Esophagus muscularis mucosa (tissue), 4 donors: ENCODE measurements at regions not wholly inside any gene's neighbourhood (a gene's known extent, or its start where the extent isn't known, plus 50 kb on each side); places are given as distances from the start of the nearest gene placed in this dataset.
"Not testable (repeated sequence)": the region's sequence is repeated elsewhere in the genome, so short reads cannot be mapped to it uniquely, and the experiment has no call there.

Experiments used
- DNase-seq: peaks from one replicate; pipeline ENCODE4 v3.0.0-alpha.2; 2017; ENCODE audit errors: extremely low spot score
- H3K27ac ChIP-seq, 4 donors: fragments of 200-600 bp; sonication (generic); replicated peaks in 1 of 4; 1 replicate in 3 of 4; 2 replicates in 1 of 4; pipeline ENCODE4 v1.5.1; 2016 to 2019; ENCODE audit warnings: mild to moderate bottlenecking in 1 of 4
- H3K27me3 ChIP-seq, 4 donors: fragments of 200-600 bp; sonication (generic); one replicate each; pipeline versions ENCODE4 v1.5.1 to v1.6.0; 2016 to 2019
- H3K36me3 ChIP-seq, 4 donors: fragments of 200-600 bp; sonication (generic); one replicate each; pipeline ENCODE4 v1.5.1; 2016 to 2019
- H3K4me1 ChIP-seq, 4 donors: fragments of 200-600 bp; sonication (generic); one replicate each; pipeline ENCODE4 v1.5.1; 2016 to 2019
- H3K4me3 ChIP-seq, 4 donors: fragments of 200-600 bp; sonication (generic); 1 replicate in 2 of 4; 2 replicates in 2 of 4; pipeline ENCODE4 v1.5.1; 2016 to 2019; ENCODE audit warnings: mild to moderate bottlenecking in 4 of 4, moderate library complexity in 1 of 4
- H3K9me3 ChIP-seq, 4 donors: fragments of 200-600 bp; sonication (generic); 1 replicate in 3 of 4; 2 replicates in 1 of 4; pipeline ENCODE4 v1.5.1; 2016 to 2019
- EP300 ChIP-seq: sonication (generic); formaldehyde crosslinking; IDR thresholded peaks from one replicate; pipeline ENCODE4 v1.6.1; 2017; ENCODE audit warnings: antibody characterized with exemption
- POLR2A ChIP-seq: fragments of 450-650 bp; IDR thresholded peaks from one replicate; pipeline ENCODE4 v1.6.1; 2017; ENCODE audit warnings: antibody characterized with exemption, moderate library complexity, mild to moderate bottlenecking, low read depth
- POLR2AphosphoS5 ChIP-seq, 2 donors: sonication (generic); formaldehyde crosslinking; IDR thresholded peaks; one replicate each; pipeline ENCODE4 v1.6.1; 2017; ENCODE audit warnings: antibody characterized with exemption in 2 of 2
- WGBS: methylation state at CpG from one replicate; pipeline ENCODE4 v1.1.5; 2018; 5-methylcytosine and 5-hydroxymethylcytosine counted together
- intact Hi-C: fragments of 100-400 bp; cut with DNase I; formaldehyde crosslinking; loops from one replicate; pipeline ENCODE4 v1.15.1; 2023
- TF ChIP-seq, protein P1 (sequence below), 3 experiments: fragments of 200-600 bp in 2 of 3; fragments of 450-650 bp in 1 of 3; sonication (generic) in 2 of 3; IDR thresholded peaks; one replicate each; pipeline ENCODE4 v1.5.1; 2017 to 2019; ENCODE audit warnings: antibody characterized with exemption in 3 of 3, mild to moderate bottlenecking in 2 of 3, moderate library complexity in 1 of 3

DNA sequence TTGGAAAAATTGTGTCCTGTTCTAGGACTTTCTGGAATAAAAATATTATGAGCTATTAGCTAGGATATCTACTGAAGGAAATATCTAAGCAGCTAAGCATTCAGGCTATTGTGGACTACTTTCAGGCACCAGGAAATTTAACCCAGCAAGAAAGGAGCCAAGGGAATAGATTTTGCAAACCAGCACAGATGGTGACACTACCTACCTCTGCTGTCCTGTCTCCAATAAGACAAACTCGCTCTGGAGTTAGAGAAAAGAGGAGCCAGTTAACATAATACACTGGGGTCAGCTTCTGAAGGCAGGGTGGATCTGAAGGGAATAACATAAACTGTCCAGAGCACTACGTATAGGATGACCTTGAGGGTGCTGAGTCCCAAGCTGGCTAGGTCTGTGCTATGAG, 223.7 kb upstream of the PRSS58 start:
- TF ChIP-seq EP300 (no peak), POLR2AphosphoS5 (IDR thresholded peaks at IDR 0.05) (no peak), POLR2A (no peak)
- TF ChIP-seq, protein P1, sequence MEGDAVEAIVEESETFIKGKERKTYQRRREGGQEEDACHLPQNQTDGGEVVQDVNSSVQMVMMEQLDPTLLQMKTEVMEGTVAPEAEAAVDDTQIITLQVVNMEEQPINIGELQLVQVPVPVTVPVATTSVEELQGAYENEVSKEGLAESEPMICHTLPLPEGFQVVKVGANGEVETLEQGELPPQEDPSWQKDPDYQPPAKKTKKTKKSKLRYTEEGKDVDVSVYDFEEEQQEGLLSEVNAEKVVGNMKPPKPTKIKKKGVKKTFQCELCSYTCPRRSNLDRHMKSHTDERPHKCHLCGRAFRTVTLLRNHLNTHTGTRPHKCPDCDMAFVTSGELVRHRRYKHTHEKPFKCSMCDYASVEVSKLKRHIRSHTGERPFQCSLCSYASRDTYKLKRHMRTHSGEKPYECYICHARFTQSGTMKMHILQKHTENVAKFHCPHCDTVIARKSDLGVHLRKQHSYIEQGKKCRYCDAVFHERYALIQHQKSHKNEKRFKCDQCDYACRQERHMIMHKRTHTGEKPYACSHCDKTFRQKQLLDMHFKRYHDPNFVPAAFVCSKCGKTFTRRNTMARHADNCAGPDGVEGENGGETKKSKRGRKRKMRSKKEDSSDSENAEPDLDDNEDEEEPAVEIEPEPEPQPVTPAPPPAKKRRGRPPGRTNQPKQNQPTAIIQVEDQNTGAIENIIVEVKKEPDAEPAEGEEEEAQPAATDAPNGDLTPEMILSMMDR (IDR thresholded peaks at IDR 0.05): no peak
- 53% methylated on average over 2 of the region's 2 CpGs for whole genome bisulfite sequencing
- DNase-seq: no peak
- Histone ChIP-seq H3K27me3 (peaks cover 0 to 7% (median 0%) of the 10 kb centered on the region in 4 donors), H3K36me3 (no peaks in the 10 kb centered on the region), H3K9me3 (no peaks in the 10 kb centered on the region), H3K4me1 (peaks cover 0 to 11% (median 9%) of the 10 kb centered on the region in 4 donors), H3K27ac (no peak overlapping the region), H3K4me3 (no peak overlapping the region)
- intact Hi-C loops: no loop called here

DNA sequence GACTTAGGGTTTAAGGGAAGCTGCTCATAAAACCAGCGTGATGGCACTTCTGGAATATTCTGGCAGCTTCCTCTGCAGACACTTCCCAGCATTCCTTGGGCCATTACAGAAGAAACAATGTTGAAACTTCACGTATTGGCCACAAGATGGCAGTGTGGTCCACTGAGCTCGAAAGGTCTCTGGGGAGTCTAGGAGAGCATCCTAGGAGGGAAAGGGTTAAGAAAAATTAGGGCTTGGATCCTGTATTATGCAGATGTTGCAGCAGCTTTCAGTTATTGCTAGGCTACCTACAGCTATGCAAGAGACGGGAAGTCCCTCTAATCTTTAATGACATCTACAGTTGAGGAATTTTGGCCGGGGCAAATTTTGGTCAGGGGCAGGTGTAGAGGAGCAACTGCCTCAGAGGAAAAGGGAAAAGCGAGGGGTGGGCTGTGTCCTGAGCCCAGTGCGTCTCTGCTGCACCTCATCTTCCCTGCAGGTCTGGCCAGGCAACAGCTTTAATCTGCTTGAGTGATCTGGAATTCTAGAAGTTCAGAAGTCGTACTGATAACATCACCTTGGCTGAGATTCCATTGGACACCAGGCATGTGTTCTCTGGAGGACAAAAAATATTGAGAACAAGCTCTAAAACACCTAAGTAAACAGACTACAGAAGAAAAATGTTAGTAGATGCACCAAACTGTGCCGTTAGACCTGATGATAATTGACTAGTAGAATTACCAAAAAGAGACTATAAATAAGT, 220.8 kb upstream of the PRSS58 start:
- Histone ChIP-seq H3K36me3 (no peaks in the 10 kb centered on the region), H3K9me3 (no peaks in the 10 kb centered on the region), H3K27me3 (peaks cover 0 to 7% (median 0%) of the 10 kb centered on the region in 4 donors), H3K27ac (no peak overlapping the region), H3K4me3 (no peak overlapping the region), H3K4me1 (peaks cover 0 to 11% (median 9%) of the 10 kb centered on the region in 4 donors)
- WGBS: 35% methylated on average over 9 of the region's 9 CpGs
- DNase-seq: no peak
- TF ChIP-seq POLR2AphosphoS5 (IDR thresholded peaks at IDR 0.05): peak in 1 of 2 donors; percentile 50
- TF ChIP-seq EP300: no peak
- TF ChIP-seq, protein P1 (IDR thresholded peaks at IDR 0.05): peak in 2 of 3 experiments; percentile 37 to 49
- no peak for TF ChIP-seq POLR2A
- intact Hi-C loops: no loop called here

DNA sequence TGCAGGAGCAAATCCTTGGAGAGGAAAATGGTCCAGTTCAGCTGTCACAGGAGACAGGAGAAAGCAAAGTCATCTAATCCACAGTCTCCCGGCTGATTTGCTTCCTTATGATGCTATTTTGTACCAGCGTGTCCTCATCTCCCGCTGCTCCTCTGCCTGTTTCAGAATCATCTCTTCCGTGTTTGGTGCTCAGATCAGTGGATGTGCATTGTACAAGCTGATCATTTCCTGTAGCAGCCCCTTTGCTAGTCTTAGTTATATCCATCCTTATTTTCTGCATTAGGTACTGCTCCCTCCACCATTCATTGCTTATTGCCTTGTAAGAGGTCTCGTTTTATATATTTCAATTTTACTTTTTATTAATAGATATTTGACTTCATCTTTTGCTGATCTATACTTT, 219.9 kb upstream of the PRSS58 start:
- H3K9me3 ChIP-seq, H3K27ac ChIP-seq, H3K4me3 ChIP-seq, H3K36me3 ChIP-seq, H3K4me1 ChIP-seq, intact Hi-C loops, DNase-seq, H3K27me3 ChIP-seq: not testable (repeated sequence)
- WGBS: 72% methylated on average over 5 of the region's 5 CpGs

DNA sequence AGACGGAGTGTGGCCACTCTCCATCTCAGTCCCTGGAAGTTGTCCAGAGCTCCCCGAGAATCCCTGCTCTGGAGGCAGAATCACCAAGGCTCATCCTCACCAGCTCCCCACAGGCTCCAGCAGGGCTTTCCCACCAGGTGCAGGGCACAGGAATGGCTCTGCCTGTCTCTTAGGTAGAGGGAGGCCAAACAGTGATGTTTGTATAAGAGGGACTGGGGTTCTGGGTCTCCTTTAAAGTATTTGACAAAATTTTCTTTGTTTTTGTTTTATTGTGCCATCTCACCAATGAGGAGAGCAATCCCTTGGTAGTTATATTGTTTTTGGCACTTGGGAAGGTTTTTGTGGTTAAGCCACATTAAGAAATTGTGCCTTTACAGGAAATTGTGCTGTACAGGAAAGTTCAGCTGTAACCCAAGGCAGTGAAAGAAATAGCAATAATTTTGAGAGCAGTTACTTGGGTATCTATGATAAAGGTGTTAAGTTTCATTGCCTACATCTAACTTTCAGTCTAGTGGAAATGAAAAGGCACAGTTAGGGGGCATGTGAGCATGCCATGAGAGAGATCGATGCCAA, 219.3 kb upstream of the PRSS58 start:
- no peak overlapping the region for H3K27ac ChIP-seq
- 70% methylated on average over 3 of the region's 3 CpGs for WGBS

DNA sequence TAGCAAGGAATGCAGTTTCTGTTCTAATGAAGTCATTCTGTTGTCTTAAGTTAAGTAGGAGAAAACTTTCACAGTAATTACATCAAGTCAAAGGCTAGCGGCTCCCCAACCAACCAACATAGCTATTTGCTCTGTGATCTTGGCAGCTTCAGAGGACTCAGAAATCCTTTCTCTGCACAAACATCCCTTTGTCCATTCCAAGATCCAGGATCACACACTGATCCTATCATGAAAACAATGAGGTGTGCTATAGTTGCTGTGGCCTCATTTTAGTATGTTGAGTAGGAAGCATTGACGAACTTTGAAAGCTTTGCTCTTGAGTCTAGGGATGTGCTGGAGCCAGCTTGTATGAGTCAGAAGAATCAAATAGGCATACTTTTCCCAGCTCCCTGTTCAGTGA, 218.2 kb upstream of the PRSS58 start:
- TF ChIP-seq POLR2AphosphoS5 (IDR thresholded peaks at IDR 0.05) (no peak), EP300 (no peak)
- TF ChIP-seq, protein P1 (IDR thresholded peaks at IDR 0.05): no peak
- intact Hi-C loops: no loop called here
- Histone ChIP-seq H3K4me3 (no peak overlapping the region), H3K27me3 (peaks cover 0 to 7% (median 0%) of the 10 kb centered on the region in 4 donors), H3K9me3 (no peaks in the 10 kb centered on the region), H3K36me3 (no peaks in the 10 kb centered on the region), H3K4me1 (peaks cover 0 to 5% (median 0%) of the 10 kb centered on the region in 4 donors), H3K27ac (no peak overlapping the region)
- DNase-seq: no peak
- 86% methylated on average over 2 of the region's 2 CpGs for WGBS

More for the DNA sequence above, 219.3 kb upstream of the PRSS58 start:
- Histone ChIP-seq H3K4me3 (no peak overlapping the region), H3K4me1 (peaks cover 0 to 5% (median 0%) of the 10 kb centered on the region in 4 donors), H3K27me3 (peaks cover 0 to 7% (median 0%) of the 10 kb centered on the region in 4 donors), H3K36me3 (no peaks in the 10 kb centered on the region), H3K9me3 (no peaks in the 10 kb centered on the region)
- intact Hi-C loops: no loop called here
- no peak for DNase-seq
- TF ChIP-seq POLR2A: no peak
